ENCODE measurements at regions not wholly inside any gene's neighbourhood (a gene's known extent, or its start where the extent isn't known, plus 50 kb on each side); places are given as distances from the start of the nearest gene placed in this dataset.

DNA sequence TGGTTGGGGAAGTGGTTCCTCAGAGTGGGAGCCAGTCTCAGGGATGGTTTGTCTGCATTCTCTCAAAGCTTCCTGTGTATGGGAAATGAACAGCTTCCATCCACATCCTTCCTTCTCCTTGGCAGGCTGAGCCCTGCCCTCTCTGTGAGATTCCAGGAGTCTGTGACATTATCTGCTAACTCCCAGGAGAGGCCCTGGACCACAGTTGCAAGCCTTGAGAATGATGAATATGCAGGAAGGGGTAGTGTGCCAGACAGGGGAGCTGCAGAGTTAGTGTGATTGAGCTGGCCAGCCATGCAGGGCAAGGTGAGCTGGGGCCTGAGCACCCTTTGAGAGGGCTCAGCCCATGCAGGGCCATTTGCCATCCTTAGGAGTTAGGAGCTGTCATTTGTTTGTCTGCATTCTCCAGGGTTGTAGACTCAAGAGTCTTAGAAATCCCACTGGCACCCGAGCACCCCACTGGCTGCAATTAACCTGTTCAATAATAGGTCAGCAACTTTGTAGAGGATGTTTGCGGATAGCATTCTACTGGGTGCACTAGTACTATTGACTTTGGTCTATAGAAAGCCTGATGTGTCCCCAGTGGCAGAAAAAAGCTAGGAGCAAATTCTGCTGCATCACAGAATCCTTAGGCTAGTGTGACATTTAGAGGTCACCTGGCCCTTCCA, 299.0 kb upstream of the CADM1 start:
- Histone ChIP-seq H3K36me3 (ENCODE audit: control insufficient read depth in 2 of 2, insufficient read depth in 2 of 2, low read length in 1 of 2) (no peaks in the 10 kb centered on the region), H3K4me1 (ENCODE audit: control insufficient read depth in 2 of 2, insufficient read depth in 2 of 2, low read length in 1 of 2) (no peaks in the 10 kb centered on the region), H3K4me3 (ENCODE audit: low read depth in 1 of 2, low read length in 2 of 2) (no peak overlapping the region), H3K9me3 (ENCODE audit: control insufficient read depth in 2 of 2, insufficient read depth in 1 of 2, low read depth in 1 of 2, low read length in 1 of 2) (peaks cover 3 to 4% of the 10 kb centered on the region in 2 donors), H3K27ac (ENCODE audit: low read depth in 2 of 2, low read length in 1 of 2) (no peak overlapping the region), H3K27me3 (ENCODE audit: control insufficient read depth in 1 of 2, insufficient read depth in 2 of 2, low read length in 2 of 2) (no peaks in the 10 kb centered on the region)
- 87 to 94% methylated on average over 2 of the region's 2 CpGs for WGBS, 2 donors

DNA sequence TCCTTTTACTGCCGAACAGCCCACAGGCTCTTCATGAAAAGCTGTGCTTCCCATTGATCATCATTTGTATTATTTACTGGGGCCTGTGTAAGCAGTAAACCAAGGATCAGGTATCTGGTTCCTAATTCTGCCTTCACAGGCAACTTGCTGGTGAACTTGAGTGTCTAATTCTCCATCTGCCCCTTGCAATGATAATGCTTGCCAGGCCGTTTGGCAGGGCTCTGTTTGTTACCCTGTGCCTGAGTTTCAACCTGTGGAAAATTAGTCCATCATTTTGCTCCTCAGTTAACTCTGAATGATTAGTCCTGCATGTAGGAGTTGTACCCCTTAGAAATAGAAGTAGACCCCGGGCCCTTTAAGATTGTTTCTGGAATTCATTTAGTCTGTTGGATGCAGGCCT, 298.4 kb upstream of the CADM1 start:
- Histone ChIP-seq H3K9me3 (ENCODE audit: control insufficient read depth in 2 of 2, insufficient read depth in 1 of 2, low read depth in 1 of 2, low read length in 1 of 2) (peaks cover 2 to 4% of the 10 kb centered on the region in 2 donors), H3K36me3 (ENCODE audit: control insufficient read depth in 2 of 2, insufficient read depth in 2 of 2, low read length in 1 of 2) (no peaks in the 10 kb centered on the region)
- WGBS, 2 donors = 85 to 89% methylated on average over 3 of the region's 3 CpGs

DNA sequence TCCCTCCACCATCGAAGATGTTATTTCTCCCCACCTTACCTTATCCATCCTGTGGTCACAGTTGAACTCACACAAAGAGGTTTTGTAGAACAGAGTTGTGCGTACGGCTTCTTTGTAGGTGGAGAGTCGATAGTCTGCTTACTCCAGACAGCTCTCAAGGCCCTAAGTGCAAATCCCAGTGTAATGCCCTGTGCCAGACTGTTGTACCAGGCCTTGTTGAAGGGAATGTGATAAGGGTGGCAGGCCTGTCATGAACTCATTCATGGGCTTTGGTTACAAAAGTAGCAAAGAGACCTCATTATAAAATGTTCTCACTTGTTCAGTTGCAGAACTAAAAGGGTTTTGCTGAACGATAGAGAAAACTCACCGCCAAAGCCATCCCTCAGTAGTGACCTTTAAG, 288.7 kb upstream of the CADM1 start:
- H3K27ac ChIP-seq (ENCODE audit: low read depth in 2 of 2, low read length in 1 of 2) = no peak overlapping the region
- peaks cover 0 to 4% of the 10 kb centered on the region in 2 donors for H3K27me3 ChIP-seq (ENCODE audit: control insufficient read depth in 1 of 2, insufficient read depth in 2 of 2, low read length in 2 of 2)
- 91% methylated on average over 6 of the region's 6 CpGs for WGBS, 2 donors

More for the DNA sequence above, 298.4 kb upstream of the CADM1 start:
- no peak overlapping the region for H3K27ac ChIP-seq (ENCODE audit: low read depth in 2 of 2, low read length in 1 of 2)
- H3K27me3 ChIP-seq (ENCODE audit: control insufficient read depth in 1 of 2, insufficient read depth in 2 of 2, low read length in 2 of 2) = no peaks in the 10 kb centered on the region
- H3K4me1 ChIP-seq (ENCODE audit: control insufficient read depth in 2 of 2, insufficient read depth in 2 of 2, low read length in 1 of 2) = no peaks in the 10 kb centered on the region
- no peak overlapping the region for H3K4me3 ChIP-seq (ENCODE audit: low read depth in 1 of 2, low read length in 2 of 2)

DNA sequence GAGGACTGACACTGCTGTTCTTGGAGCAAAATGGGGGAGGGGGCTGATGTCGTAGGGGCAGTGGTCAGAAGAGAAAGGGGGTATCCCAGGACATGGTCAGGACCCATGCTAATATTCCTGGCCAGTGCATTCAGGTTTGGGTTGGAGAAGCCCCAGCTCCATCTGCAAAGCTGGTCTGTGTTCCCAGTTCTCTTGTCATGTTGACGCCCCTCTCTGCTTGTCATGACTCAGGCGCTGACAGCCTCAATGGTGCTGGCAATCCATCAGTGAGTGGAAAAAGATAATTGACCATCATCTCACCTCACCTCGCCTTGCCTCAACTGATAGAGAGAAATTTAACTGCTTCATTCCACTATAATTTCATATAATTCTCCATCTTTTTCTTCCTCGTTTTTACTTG, 283.1 kb upstream of the CADM1 start:
- H3K4me3 ChIP-seq (ENCODE audit: low read depth in 1 of 2, low read length in 2 of 2) = no peak overlapping the region
- WGBS, 2 donors = 86 to 92% methylated on average over 5 of the region's 5 CpGs
- peaks cover 0 to 5% of the 10 kb centered on the region in 2 donors for H3K9me3 ChIP-seq (ENCODE audit: control insufficient read depth in 2 of 2, insufficient read depth in 1 of 2, low read depth in 1 of 2, low read length in 1 of 2)
- H3K4me1 ChIP-seq (ENCODE audit: control insufficient read depth in 2 of 2, insufficient read depth in 2 of 2, low read length in 1 of 2) = no peaks in the 10 kb centered on the region
- no peaks in the 10 kb centered on the region for H3K27me3 ChIP-seq (ENCODE audit: control insufficient read depth in 1 of 2, insufficient read depth in 2 of 2, low read length in 2 of 2)
- no peak overlapping the region for H3K27ac ChIP-seq (ENCODE audit: low read depth in 2 of 2, low read length in 1 of 2)
- H3K36me3 ChIP-seq (ENCODE audit: control insufficient read depth in 2 of 2, insufficient read depth in 2 of 2, low read length in 1 of 2) = no peaks in the 10 kb centered on the region

More for the DNA sequence above, 288.7 kb upstream of the CADM1 start:
- Histone ChIP-seq H3K4me3 (ENCODE audit: low read depth in 1 of 2, low read length in 2 of 2) (no peak overlapping the region), H3K4me1 (ENCODE audit: control insufficient read depth in 2 of 2, insufficient read depth in 2 of 2, low read length in 1 of 2) (no peaks in the 10 kb centered on the region), H3K9me3 (ENCODE audit: control insufficient read depth in 2 of 2, insufficient read depth in 1 of 2, low read depth in 1 of 2, low read length in 1 of 2) (peaks cover 0 to 5% of the 10 kb centered on the region in 2 donors), H3K36me3 (ENCODE audit: control insufficient read depth in 2 of 2, insufficient read depth in 2 of 2, low read length in 1 of 2) (no peaks in the 10 kb centered on the region)

DNA sequence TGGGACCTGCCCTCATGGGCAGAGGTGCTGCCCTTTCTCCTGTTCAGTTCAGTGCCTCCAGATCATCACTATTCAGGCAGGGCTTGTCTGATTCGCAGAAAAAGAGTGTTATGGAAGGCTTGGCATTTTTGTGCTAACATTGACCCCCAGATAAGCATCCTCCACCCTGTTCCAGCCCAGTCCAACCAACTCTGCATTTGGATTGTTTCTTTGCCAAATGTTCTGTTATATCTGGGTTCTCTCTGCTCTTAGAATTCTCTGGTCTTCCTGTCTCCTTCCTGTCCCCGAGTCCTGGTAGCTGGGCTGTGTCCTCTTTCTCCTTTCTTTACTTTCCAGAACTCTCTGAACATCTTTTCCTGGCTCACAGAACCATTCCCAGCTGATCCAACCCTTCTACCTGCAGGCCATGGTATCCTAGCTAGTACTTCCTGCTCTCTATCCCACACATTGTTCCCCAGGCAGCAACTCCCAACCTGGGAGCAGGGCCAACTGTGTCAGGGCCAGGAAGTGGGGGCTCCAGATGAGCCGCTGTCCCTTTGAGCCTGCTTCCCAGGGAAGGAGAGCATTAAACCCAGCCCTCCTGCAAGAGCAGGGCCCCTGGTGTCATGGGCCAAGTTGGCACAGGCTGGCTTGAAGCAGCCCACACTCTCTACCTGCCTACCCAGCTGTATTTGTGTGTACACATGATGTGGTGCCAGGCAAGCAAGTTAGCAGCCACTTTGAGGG, 280.7 kb upstream of the CADM1 start:
- Histone ChIP-seq H3K27ac (ENCODE audit: low read depth in 2 of 2, low read length in 1 of 2) (no peak overlapping the region), H3K4me1 (ENCODE audit: control insufficient read depth in 2 of 2, insufficient read depth in 2 of 2, low read length in 1 of 2) (no peaks in the 10 kb centered on the region), H3K9me3 (ENCODE audit: control insufficient read depth in 2 of 2, insufficient read depth in 1 of 2, low read depth in 1 of 2, low read length in 1 of 2) (peaks cover 0 to 5% of the 10 kb centered on the region in 2 donors), H3K36me3 (ENCODE audit: control insufficient read depth in 2 of 2, insufficient read depth in 2 of 2, low read length in 1 of 2) (no peaks in the 10 kb centered on the region), H3K4me3 (ENCODE audit: low read depth in 1 of 2, low read length in 2 of 2) (no peak overlapping the region), H3K27me3 (ENCODE audit: control insufficient read depth in 1 of 2, insufficient read depth in 2 of 2, low read length in 2 of 2) (no peaks in the 10 kb centered on the region)
- 48 to 49% methylated on average over 3 of the region's 3 CpGs for WGBS, 2 donors

DNA sequence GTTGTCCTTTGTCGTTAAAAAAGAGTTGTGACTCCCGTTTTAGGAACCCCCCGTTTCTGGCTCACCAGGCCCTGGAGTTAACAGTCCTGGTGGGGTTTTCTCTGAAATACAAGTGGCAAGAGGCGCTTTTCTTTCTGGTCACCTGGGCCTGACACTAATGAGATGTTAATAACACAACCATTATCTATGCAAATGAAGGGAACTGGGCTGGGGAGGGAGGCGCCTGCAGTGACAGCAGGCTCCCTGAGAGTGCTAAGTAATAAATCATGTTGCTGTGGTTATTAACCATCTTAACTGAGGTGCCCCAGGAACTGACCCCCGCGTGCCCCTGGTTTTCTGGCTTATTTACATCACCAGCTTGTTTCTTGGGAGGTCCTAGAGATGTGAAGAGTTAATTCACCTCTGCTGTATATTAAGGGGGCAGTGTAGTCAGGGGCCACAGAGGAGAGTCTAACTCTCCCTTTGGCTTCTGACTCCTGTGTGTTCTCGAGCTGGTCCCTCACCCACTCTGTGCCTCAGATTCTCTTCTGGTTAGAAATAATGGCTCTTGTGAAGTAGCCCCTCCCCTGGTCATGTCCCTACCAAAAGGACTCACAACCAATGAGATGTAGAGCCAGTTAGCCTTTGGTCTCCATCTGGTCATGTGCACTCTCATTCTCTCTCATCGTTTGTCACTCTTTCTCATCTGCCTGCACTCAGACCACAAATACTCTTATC, 276.6 kb upstream of the CADM1 start:
- H3K9me3 ChIP-seq (ENCODE audit: control insufficient read depth in 2 of 2, insufficient read depth in 1 of 2, low read depth in 1 of 2, low read length in 1 of 2) = no peaks in the 10 kb centered on the region
- 75 to 79% methylated on average over 9 of the region's 9 CpGs for WGBS, 2 donors
- H3K36me3 ChIP-seq (ENCODE audit: control insufficient read depth in 2 of 2, insufficient read depth in 2 of 2, low read length in 1 of 2) = no peaks in the 10 kb centered on the region
- H3K4me1 ChIP-seq (ENCODE audit: control insufficient read depth in 2 of 2, insufficient read depth in 2 of 2, low read length in 1 of 2) = peaks cover 0 to 2% of the 10 kb centered on the region in 2 donors
- no peak overlapping the region for H3K27ac ChIP-seq (ENCODE audit: low read depth in 2 of 2, low read length in 1 of 2)
- H3K27me3 ChIP-seq (ENCODE audit: control insufficient read depth in 1 of 2, insufficient read depth in 2 of 2, low read length in 2 of 2) = no peaks in the 10 kb centered on the region
- H3K4me3 ChIP-seq (ENCODE audit: low read depth in 1 of 2, low read length in 2 of 2) = no peak overlapping the region

DNA sequence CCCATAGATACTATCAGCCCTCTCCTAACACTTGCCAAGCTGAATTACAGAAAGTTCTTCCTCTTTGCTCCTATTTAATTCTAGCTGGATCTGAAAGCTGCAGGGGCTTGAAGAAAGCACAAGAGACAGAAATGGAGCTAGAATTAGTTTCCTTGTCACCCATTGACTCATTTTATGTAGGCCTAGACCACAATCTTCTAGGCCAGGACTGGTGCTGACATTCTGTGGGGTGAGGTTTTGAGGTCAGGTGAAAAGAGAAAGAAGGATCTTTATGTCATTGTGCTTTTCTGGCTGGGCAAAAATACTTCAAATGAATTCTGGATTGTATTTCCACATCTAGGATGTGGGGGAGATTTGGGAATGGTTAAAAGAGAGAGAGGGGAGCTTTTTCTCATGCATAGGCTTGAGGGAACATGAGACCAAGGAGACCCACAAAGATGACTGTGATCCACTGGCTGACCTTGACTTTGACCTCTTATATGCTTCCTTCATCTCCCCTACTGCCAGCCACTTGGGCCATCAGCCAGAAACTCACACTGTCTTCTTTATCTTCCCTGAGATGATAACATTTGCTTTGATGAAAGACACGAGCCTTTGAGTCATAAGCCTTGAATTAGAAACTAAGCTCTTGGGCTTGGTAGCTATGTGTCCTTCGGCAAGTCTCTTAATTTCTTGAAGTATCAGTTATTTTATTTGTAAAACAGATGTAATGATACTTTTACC, 274.9 kb upstream of the CADM1 start:
- Histone ChIP-seq H3K27me3 (ENCODE audit: control insufficient read depth in 1 of 2, insufficient read depth in 2 of 2, low read length in 2 of 2) (no peaks in the 10 kb centered on the region), H3K4me3 (ENCODE audit: low read depth in 1 of 2, low read length in 2 of 2) (no peak overlapping the region), H3K27ac (ENCODE audit: low read depth in 2 of 2, low read length in 1 of 2) (no peak overlapping the region), H3K4me1 (ENCODE audit: control insufficient read depth in 2 of 2, insufficient read depth in 2 of 2, low read length in 1 of 2) (peaks cover 0 to 2% of the 10 kb centered on the region in 2 donors), H3K36me3 (ENCODE audit: control insufficient read depth in 2 of 2, insufficient read depth in 2 of 2, low read length in 1 of 2) (no peaks in the 10 kb centered on the region), H3K9me3 (ENCODE audit: control insufficient read depth in 2 of 2, insufficient read depth in 1 of 2, low read depth in 1 of 2, low read length in 1 of 2) (no peaks in the 10 kb centered on the region)
- 63 to 75% methylated on average over 2 of the region's 2 CpGs for WGBS, 2 donors

DNA sequence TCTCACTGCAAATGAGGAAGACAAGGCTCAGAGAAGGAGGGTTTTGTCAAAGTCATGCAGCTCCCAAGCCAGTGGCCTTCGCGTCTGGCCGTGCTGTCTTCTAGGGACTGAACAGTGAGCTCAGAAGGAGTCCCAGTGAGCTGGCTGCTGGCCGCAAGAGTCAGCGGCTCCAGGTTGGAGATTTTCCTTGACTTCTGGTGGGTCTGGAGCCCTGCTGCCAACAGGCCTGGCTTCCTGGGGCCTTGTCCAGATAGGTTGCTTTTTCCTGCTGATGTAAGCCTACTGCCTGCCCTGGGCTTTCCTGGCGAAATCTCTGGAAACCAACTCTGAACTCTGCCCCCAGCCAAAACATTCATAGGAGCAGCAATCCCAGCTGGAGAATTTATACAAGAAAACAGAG, 272.7 kb upstream of the CADM1 start:
- Histone ChIP-seq H3K9me3 (ENCODE audit: control insufficient read depth in 2 of 2, insufficient read depth in 1 of 2, low read depth in 1 of 2, low read length in 1 of 2) (no peaks in the 10 kb centered on the region), H3K4me1 (ENCODE audit: control insufficient read depth in 2 of 2, insufficient read depth in 2 of 2, low read length in 1 of 2) (peaks cover 2 to 3% of the 10 kb centered on the region in 2 donors), H3K27ac (ENCODE audit: low read depth in 2 of 2, low read length in 1 of 2) (no peak overlapping the region), H3K36me3 (ENCODE audit: control insufficient read depth in 2 of 2, insufficient read depth in 2 of 2, low read length in 1 of 2) (no peaks in the 10 kb centered on the region), H3K4me3 (ENCODE audit: low read depth in 1 of 2, low read length in 2 of 2) (no peak overlapping the region), H3K27me3 (ENCODE audit: control insufficient read depth in 1 of 2, insufficient read depth in 2 of 2, low read length in 2 of 2) (no peaks in the 10 kb centered on the region)
- WGBS, 2 donors = 86 to 87% methylated on average over 6 of the region's 6 CpGs

DNA sequence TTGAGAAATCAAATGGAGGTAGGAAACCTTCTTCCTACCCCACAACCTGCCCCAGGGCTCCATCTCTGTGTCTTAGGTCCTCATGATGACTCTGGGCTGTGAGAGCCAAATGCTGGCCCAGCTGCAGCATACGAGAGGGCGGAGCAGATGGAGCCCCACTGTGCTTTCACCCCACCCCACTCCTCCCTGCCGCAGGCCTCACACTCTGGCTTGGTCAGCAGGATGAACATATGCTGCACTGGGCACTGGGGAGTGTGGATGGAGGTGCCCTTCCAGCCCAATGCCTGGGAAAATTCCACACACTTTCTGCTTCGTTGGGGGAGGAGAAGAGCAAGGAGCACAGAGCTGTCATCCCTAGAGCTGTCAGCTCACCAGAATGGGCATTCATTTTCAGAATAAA, 271.6 kb upstream of the CADM1 start:
- peaks cover 2 to 3% of the 10 kb centered on the region in 2 donors for H3K4me1 ChIP-seq (ENCODE audit: control insufficient read depth in 2 of 2, insufficient read depth in 2 of 2, low read length in 1 of 2)
- 81 to 85% methylated on average over 4 of the region's 4 CpGs for whole genome bisulfite sequencing, 2 donors
- no peak overlapping the region for H3K4me3 ChIP-seq (ENCODE audit: low read depth in 1 of 2, low read length in 2 of 2)

More for the DNA sequence above, 271.6 kb upstream of the CADM1 start:
- Histone ChIP-seq H3K36me3 (ENCODE audit: control insufficient read depth in 2 of 2, insufficient read depth in 2 of 2, low read length in 1 of 2) (no peaks in the 10 kb centered on the region), H3K9me3 (ENCODE audit: control insufficient read depth in 2 of 2, insufficient read depth in 1 of 2, low read depth in 1 of 2, low read length in 1 of 2) (no peaks in the 10 kb centered on the region), H3K27me3 (ENCODE audit: control insufficient read depth in 1 of 2, insufficient read depth in 2 of 2, low read length in 2 of 2) (no peaks in the 10 kb centered on the region), H3K27ac (ENCODE audit: low read depth in 2 of 2, low read length in 1 of 2) (no peak overlapping the region)
